DMS53 (cell line): ENCODE measurements at regions not wholly inside any gene's neighbourhood (a gene's known extent, or its start where the extent isn't known, plus 50 kb on each side); places are given as distances from the start of the nearest gene placed in this dataset.

Experiments
- DNase-seq: peaks from one replicate; lab custom pipeline; 2025; lab: John Stamatoyannopoulos, UW

DNA sequence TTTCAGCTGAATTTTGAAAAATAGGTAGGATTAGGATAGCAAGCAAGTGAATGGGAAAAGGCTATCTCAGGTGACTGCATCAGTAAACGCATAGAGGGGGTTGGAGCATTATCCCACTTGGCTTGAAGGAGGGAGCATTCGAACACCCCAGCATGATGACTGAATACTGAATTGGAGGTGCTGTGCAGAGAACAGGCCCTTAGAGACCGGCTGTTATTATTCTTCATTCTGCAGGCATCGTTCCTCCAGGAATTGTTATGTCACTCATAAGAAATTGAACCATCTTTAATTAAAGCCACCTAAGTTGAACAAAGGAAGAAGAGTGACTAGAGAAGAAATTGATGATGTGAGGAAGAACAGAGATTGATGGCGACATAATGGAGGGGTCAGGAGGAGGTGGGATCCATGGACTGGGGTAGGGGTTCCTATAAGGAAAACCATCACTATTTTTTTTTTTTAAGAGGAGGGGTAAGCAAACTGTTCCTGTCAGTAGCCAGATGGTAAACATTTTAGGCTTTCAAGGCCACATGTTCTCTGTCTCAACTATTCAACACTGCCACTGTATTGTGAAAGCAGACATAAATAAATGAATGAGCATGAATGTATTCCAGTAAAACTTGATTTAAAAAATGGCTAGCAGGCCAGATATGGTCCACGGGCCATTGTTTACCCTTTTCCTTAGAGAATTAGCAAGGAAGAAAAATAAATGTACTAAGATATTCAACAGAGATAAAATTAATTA lies 264.7 kb upstream of the TAC1 start:
- DNase-seq, result no peak

DNA sequence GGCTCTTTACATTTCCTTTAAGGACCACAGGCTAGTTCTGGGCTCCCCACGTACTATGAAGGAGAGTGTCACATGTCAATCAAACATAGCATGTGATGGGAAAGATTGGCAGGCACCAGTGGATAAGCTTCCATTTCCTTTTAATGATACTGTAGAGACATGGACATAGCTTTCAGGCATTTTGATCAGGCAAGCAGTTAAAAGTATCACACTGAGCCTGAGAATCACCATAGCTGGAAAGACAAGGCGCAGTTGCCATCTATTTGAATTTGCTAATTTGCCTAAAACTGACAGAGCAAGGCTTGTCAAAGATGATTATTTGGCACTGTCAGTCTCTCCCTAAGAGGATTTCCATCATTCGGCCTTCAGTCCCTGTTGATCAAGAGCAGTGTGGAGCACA lies 263.4 kb upstream of the TAC1 start:
- DNase-seq, result no peak

DNA sequence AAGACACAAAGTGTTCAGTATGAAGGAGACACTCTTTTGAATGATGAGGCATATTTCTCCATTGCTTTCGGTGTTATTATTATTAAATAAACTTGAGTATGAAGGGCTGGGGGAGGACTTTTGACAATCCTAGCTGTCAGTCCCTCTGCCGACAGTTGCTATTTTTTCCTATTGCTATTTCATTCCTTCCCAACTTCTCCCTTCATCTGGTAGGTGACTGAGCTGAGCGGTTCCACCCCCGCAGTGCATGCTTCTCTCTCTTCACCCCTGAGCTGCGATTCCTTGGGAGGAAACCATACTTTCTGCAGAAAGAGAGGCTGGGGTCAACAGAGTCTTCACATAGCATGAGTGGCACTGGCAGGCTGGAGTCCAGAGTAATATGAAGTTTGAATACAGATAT lies 261.2 kb upstream of the TAC1 start:
- DNase-seq, result no peak

DNA sequence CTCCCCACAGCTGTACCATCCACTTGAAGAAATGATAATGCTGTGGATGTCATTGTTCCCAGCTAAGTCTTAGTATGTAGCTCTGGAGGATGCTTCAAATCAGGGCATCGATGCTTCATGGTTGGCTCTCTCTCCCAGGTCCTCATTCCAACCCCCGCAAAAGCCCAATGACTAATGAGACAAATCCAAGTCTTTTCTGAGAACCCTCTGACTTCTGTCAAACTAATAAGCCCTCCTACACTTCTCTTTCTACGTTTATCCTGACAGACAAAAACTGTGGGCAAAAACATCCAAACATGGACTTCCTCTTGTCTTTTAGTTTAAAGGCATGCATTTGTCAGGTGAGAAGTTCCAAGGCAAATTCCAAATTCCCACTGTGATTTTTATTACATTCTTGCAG lies 260.4 kb upstream of the TAC1 start:
- no peak for DNase-seq

DNA sequence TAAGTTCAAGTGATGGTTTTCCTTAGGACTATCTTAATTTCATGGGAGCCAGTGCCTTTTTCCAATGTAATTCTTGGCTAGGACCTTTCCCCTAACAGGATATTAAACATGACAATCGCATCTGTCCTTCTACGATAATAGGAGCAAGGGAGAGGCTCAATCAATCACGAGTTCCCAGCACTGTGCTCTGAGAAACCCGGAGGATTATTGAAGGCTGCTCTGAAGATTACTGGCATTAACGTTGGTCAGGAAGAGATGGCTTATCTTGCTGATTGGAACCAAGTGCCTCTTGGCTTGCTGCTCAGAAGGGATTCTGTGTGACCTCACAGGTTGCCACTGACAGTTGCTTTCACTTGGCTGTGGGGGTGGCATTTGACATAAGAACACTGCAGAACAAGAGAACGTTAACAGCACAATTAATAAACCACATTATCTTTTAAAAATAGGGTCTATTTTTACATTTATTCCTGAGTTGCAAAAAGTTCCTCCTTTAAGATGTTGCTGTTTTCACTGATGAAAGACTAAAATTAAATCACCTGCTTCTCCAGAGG lies 252.1 kb upstream of the TAC1 start:
- DNase-seq, result no peak

DNA sequence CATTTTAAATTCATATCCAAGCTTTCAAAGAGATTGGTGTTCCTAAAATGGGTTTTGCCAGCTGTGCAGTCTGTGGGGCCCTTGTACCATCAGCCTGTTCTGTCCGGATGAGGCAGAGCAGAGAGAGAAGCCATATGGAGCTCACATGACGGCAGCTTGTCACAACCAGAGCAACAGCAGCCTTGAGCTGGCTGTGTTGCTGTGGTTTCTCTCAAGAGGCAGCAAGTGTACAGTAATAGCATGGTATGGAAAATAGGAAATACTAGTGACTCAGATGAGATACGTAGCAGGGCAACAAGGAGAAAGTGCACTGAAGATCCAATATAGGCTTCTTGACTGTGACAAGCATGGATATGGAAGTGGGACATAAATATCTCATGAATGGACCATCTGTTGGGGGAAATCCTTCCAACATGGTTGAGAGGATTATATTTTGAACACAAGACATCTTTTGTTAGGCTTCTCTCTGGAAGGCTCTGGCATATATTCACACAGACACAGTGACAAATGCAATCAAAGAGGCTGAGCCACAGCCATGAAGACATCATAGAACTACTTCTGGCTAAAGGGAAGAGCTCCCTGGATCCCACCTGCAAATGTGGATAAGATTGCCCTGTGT lies 251.0 kb upstream of the TAC1 start:
- DNase-seq, result no peak

DNA sequence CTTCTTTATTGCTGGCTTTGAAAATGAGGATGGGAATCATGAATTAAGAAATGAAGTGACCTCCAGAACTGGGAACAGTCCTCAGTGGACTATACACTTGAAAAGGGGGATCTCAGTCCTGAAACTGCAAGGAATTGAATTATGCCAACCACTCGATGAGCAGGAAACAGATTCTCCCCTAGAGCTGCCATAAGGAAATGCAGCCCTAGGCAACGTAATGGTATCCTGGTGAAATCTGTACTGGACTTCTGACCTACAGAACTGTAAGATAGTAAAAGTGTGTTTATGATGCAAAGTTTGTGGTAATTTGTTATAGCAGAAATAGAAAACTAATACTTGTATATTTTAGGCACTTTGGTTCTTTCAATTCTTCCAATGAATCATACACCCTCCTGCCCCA lies 236.4 kb upstream of the TAC1 start:
- DNase-seq, result no peak

DNA sequence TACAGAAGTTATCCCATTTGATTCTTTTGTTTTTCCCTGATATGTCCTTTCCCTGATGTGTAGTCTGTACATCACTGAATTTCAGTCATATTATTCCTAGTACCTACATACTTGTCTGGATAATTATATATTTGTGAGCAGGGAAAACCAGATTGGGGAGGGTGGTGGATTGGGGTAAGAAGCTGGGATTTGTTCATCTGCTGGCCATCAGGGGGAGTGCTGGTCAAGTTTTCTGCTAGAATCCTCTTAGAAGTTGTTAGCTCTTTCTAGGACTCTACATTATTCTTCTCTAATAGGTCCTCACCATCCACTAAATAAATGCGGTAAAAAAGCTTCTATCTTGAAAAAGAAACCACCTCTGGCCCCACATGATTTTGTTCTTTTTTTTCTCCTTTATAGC lies 232.7 kb upstream of the TAC1 start:
- DNase-seq, result peak; percentile 82

DNA sequence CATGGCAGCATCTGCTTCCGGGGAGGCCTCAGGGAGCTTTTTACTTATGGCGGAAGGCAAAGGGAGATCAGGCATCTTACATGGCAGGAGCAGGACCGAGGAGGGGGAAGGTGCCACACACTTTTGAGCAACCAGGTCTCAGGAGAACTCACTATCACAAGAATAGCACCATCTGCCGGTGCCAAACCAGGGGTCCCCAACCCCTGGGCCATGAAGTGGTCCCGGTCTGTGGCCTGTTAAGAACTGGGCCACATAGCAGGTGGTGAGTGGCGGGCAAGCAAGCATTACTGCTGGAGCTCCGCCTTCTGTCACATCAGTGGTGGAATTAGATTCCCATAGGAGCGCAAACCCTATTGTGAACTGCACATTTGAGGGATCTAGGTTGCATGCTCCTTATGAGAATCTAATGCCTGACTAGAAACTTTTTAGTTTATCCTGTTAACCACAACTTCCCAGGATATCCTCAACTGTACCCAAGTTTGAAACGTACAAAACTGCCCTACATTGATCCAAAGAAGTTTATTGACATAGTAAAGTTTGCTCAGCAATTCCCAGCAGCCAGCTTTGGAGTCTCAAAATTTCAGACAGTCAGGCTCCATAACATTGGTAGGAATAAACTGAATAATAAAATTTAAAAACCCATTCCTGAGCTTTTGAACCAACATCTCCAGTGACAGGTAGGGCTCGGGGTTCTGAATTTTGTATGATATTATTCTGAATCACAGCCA lies 228.4 kb upstream of the TAC1 start:
- no peak for DNase-seq

DNA sequence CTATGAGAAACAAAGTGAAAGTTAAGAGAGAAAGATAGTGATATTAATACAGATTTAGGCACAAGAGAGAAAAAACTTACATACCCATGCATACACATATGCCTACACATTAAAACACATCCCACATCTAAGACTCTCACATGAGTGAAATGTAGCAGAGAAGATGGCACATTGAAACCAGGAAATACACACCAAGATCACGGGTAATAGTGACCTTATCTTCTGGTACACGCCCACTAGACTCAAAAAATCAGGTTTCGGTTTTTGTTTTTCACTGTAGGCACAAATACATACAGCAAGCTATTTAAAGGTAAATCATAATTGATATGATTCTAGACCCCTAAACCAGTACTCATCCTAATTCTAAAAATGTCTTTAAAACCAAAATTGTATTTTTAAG lies 225.2 kb upstream of the TAC1 start:
- no peak for DNase-seq

DNA sequence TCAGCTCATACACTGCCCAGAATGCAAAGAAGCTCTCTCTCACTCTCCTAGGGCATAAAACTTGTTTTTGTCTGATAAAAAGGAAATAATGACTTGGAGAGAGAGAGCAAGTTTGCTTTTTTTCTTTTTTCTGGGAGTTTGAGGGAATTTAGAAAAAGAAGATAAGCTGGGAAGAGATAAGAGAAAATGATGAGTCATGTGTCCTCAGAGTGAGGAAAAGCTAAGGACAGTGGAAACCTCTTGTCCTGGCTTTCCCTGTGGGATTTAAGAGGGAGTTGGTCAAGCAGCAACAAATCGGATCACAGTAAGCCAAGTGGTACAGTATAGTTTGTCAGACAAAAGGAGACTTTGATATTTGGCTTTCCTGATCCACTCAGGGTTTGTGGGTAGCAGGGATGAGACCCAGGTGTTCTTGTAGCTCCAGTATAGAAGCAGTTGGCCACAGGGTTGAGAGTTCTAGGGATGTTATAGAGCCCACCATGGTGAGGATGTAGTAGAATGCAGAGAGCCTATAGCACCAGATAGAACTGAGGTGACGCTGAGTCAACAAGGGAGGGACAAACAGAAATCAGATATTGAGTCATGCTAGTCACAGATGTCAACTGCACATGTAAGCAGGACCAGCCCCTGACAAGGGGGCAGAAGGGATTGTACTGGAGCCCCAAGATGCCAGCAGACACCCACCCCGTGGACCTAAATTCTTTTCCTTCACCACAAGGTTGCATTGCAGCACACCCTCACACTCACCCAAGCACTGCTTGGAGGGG lies 219.3 kb upstream of the TAC1 start:
- peak; percentile 41 for DNase-seq

DNA sequence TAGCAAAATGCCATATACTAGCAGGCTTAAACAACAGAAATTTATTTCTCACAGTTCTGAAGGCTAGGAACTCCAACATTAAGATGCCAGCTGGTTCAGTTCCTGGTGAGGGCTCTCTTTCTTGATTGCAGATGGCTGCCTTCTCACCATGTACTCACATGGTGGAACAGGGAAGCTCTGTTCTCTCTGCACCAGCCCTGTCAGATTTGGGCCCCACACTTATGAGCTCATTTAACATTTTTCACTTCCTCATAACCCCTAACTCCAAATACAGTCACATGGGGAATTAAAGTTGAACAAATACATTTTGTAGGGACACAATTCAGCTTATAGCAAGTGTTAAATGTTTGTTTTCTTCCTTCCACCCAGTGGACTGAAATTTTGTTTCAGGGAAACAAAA lies 218.6 kb upstream of the TAC1 start:
- DNase-seq, result peak; percentile 27

DNA sequence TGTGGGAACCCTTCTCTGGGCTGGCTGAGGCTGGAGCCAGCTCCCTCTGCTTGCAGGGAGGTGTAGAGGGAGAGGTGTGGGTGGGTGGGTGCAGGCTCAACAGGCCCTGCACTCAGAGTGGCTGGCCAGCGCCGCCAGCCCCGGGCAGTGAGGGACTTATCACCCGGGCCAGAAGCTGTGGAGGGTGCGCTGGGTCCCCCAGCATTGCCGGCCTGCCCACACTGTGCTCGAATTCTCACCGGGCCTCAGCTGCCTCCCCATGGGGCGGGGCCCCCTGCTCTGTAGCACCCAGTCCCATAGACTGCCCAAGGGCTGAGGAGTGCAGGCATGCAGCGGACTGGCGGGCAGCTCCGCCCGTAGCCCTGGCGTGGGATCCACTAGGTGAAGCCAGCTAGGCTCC lies 190.7 kb upstream of the TAC1 start:
- no peak for DNase-seq

DNA sequence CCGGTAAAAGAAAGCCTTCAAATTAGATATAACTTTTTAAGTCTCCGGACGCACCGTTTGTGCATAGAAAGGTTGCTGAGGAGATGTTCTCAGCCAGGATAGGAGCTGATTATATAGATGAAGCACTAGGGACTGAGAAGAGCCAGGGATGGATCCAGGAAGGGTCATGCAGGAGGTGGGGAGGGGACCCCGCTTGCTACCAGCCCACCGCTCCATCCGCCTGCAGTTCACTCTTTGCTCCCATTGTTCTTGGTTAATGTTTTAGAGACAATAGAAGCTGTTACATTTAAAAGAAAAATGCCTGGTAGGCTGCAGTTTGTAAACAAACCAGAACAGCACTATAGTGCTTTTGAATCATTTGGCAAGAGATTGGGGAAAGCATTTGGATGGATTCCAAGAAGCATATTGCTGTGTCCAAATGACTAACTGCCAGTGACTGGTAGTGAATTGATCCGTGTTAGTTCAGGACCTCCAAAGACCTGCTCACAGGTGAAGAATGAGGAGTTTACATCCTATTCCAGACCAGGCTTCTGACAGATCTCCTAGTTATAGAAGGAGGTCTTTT lies 175.9 kb upstream of the TAC1 start:
- DNase-seq, result peak; percentile 16

DNA sequence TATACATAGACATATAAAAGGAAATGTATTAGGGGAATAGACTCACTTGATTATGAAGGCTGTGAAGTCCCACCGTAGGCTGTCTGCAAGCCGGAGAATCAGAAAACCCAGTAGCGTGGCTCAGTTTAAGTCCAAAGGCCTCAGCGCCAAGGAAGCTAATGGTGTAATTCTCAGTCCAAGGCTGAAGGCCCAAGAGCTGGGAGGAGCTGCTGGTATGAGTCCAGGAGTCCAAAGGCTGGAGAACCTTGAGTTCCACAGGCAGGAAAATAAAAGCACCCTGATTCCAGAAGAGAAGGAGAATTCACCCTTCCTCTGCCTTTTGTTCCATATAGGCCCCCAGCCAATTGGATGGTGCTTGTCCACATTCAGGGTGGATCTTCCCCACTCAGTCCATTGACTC lies 166.2 kb upstream of the TAC1 start:
- DNase-seq, result no peak

DNA sequence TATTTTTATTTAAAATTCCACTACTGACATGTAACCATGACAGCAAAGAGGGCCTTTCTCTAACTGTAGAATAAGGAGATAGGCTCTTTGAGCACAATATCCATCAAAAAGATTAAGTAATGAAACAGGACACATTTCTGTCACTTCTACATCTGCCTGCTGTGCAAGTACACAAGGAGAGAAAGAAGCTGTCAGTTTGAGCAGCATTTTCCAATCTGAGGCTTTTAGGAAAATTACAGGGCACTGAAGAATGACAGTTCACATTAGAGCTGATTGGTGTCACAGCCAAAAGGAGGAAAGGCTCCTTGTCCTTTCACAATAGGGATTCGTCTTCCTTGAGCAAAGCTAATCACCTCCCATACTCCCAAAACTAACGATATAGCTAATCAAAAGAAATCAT lies 158.8 kb upstream of the TAC1 start:
- no peak for DNase-seq

DNA sequence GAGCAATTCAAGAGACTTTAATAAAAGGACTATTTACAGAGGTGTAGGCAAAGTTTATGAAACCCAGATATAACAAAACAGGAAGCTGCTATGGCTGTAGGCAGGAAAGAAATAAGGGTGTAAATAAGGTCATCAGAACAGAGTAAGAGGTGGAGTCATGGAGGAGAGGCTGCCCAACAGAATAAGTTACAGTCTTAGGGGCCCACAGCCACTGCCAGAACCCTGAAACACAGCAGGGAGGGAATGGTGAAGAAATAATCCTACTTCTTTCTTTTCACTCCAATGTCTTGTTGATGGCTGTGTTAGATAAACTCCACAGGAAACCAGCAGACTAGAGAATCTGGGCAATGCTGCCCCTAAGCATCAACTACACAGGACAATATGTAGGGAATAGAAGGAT lies 155.8 kb upstream of the TAC1 start:
- no peak for DNase-seq

DNA sequence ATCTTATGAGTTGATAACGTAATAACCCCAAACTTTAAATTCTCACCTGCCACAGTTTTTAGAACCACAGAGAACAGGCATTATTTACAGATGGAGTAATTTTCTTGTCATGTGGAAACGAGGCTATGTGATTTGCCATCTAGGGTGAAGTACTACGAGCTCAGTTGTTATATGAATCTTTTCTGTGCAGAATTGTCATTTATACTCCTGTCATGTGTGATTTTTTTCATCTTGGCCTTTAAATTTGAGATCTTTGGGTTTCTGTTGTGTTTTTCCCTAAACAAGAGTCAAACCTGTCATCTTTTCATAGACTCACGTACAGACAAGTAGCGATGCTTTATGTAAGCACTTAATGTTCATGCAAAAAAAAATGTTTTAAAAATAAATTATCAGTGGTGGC lies 153.7 kb upstream of the TAC1 start:
- no peak for DNase-seq

DNA sequence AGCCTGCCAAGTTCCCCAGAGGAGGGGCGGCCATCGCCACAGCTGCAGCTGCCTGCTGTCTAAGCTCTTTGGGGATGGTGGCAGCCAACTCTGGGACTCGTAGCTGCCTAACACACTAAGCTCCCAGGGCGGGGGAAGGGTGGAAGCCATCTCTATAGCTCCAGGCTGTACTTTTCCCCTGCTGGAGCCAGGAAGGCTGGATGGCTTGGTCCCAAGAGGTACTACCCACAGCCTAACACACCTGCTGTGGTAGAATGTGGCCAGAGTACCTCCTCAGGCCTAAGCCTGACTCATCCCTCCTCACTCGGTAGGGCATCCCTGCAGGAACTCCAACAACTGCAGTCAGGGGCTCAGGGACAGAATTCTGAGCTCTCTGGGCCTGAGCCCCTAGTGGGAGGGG lies 151.7 kb upstream of the TAC1 start:
- peak; percentile 8 for DNase-seq

DNA sequence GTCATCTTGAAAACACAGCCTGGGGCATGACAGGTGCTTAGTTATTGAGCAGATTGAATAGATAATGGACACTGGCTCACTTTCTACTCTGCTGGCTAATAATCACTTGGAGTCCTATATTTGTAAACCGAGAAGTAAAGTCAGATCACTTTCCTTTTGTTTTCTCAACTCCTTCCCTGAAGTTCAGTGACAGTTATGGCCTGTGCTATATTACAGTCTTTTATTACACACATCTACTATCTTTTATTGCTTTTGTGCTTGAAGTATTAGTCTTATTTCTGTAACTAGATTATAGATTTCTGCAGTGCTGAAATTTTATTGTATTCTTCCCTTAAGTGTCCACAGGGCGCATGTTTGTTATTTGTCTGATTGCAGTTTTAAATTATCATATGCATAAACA lies 136.4 kb upstream of the TAC1 start:
- no peak for DNase-seq

DNA sequence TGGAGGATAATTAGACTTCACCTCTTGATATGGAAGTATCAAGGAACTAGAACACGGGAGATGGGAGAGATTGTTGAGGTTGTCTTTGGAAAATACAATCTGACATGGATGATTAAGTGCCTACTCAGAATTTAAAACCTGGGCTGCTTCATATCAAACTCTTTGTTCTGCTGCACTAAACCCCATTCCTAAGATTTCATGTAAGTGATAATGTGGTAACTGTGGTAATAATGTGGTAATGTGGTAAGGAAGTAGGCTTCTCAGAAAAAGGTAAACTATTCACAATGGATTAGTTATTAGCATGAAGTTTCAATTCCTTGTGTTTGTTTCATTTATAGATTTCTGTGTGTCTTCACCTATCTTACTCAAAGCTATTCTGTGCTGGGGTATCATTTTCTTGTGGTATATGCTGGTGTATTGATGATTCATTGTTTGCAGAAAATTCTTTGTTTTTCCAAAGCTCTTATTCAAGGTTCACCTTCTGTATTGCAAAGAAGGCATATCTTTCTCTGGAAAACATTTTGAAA lies 129.9 kb upstream of the TAC1 start:
- no peak for DNase-seq

DNA sequence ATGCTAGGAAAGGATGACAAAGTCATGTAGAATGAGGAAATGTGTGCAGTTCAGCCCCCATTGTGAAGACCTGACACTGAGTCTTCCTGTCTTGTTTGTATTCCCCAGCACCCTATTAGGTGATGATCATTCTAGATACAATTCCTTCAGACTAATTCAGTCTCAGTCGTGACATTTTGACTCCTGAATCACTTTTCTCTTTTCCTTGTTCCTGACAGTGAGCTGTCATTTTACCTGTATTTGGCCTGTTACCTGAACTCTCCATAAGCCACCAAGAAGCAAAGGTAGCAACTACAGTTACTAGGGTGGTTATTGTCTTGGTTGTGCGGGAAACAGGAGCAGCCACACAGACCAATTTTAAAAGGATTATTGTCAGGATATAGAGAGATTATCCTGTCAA lies 111.4 kb upstream of the TAC1 start:
- DNase-seq, result peak; percentile 30
